Retinal pigment epithelial cell (primary cell): ENCODE measurements at regions not wholly inside any gene's neighbourhood (a gene's known extent, or its start where the extent isn't known, plus 50 kb on each side); places are given as distances from the start of the nearest gene placed in this dataset.

Experiments
- DNase-seq: peaks from one replicate; pipeline ENCODE4 v3.0.0-alpha.2; 2010; ENCODE audit warnings: low read depth
- H3K4me3 ChIP-seq: 2 replicates; pipeline ENCODE4 v1.5.1; 2011; ENCODE audit warnings: mild to moderate bottlenecking, low read length, control low read depth, moderate library complexity
- TF ChIP-seq, protein P1 (sequence below): conservative IDR thresholded peaks from 2 replicates; pipeline ENCODE4 v1.5.1; 2011; ENCODE audit warnings: low read depth, low read length, control low read depth, inconsistent platforms

GRCh38 chr13:80145171-80145690 is 195.7 kb downstream of the SPRY2 start:
- no peak overlapping the region for H3K4me3 ChIP-seq
- TF ChIP-seq, protein P1, sequence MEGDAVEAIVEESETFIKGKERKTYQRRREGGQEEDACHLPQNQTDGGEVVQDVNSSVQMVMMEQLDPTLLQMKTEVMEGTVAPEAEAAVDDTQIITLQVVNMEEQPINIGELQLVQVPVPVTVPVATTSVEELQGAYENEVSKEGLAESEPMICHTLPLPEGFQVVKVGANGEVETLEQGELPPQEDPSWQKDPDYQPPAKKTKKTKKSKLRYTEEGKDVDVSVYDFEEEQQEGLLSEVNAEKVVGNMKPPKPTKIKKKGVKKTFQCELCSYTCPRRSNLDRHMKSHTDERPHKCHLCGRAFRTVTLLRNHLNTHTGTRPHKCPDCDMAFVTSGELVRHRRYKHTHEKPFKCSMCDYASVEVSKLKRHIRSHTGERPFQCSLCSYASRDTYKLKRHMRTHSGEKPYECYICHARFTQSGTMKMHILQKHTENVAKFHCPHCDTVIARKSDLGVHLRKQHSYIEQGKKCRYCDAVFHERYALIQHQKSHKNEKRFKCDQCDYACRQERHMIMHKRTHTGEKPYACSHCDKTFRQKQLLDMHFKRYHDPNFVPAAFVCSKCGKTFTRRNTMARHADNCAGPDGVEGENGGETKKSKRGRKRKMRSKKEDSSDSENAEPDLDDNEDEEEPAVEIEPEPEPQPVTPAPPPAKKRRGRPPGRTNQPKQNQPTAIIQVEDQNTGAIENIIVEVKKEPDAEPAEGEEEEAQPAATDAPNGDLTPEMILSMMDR = no peak
- DNase-seq = no peak

DNA sequence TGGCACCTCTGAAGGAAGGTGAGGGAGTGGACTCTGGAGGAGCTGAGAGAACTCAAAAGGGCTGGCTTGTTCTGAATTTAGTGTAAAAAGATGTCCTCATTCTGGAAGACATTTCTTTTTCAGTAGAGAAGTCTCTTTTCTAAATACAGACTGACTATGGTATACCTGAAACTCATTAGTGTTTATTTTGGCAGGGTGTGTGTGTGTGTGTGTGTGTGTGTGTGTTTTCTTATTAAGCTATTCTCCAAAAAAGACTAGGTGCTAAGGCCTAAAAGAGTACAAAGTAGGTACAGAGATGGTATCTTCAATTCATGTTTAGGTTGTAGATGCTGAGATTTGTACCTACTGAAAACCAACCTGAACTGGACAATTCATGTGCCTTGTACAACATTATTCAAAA is 196.4 kb downstream of the SPRY2 start:
- no peak overlapping the region for H3K4me3 ChIP-seq
- TF ChIP-seq, protein P1 = no peak
- no peak for DNase-seq

GRCh38 chr13:80141123-80141849 is 199.6 kb downstream of the SPRY2 start:
- TF ChIP-seq, protein P1 = no peak
- DNase-seq = no peak
- no peak overlapping the region for H3K4me3 ChIP-seq

DNA sequence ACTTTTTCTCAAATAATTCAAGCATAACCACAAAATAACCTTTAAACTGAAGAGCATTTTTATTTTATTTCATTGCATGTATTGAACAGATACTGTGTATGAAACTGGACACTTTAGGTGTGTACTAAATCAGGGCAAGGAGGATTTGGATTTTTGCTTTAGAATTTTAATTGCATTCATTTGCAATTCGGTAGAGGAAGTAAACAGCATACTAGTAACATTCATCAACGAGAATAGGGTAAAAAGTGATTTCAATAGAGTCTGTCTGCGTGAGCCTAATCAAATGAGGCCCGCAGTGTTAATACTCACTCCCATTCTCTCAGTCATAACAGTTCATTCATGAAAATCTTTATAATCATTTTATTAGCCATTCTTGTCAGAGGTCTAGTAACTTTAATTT is 200.2 kb downstream of the SPRY2 start:
- DNase-seq = no peak
- H3K4me3 ChIP-seq = no peak overlapping the region
- TF ChIP-seq, protein P1 = no peak

GRCh38 chr13:80139196-80139595 is 201.7 kb downstream of the SPRY2 start:
- no peak overlapping the region for H3K4me3 ChIP-seq
- DNase-seq = no peak
- TF ChIP-seq, protein P1 = no peak

GRCh38 chr13:80137994-80138393 is 202.9 kb downstream of the SPRY2 start:
- TF ChIP-seq, protein P1 = no peak
- no peak overlapping the region for H3K4me3 ChIP-seq

DNA sequence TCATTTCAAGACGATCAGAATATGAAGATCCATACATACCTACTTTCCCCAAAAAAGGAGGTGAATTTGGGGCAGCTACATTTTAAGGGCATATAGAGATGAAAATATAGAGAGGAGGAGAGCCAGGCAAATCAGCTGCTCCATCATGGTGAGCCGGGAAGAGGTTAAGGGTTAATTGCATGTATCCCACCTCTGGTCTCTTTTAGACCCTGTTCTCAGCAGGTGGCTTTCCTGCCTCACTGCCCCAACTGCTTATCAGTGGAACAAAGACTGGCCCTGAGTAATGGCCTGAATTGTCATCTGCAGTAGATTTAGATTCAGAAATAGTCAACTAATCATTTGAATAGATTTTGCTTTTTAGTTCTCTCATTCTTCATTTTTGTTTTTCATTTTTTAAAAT is 206.6 kb downstream of the SPRY2 start:
- DNase-seq = no peak
- TF ChIP-seq, protein P1 = no peak
- H3K4me3 ChIP-seq = no peak overlapping the region

More at GRCh38 chr13:80137994-80138393, 202.9 kb downstream of the SPRY2 start:
- DNase-seq = no peak
